GM21515 (cell line): ENCODE measurements at regions not wholly inside any gene's neighbourhood (a gene's known extent, or its start where the extent isn't known, plus 50 kb on each side); places are given as distances from the start of the nearest gene placed in this dataset.

Experiments used
- ATAC-seq: cut with Tn5 transposase; IDR thresholded peaks from one replicate; pipeline ENCODE4 v1.9.1; 2021; ENCODE audit not compliant: unreplicated experiment

- no peak for ATAC-seq
Observed at GRCh38 chr2:145849466-145849865, 1329.5 kb upstream of the ZEB2 start.

- no peak for ATAC-seq
Observed at GRCh38 chr2:145846982-145847381, 1327.1 kb upstream of the ZEB2 start.

GRCh38 chr2:145845923-145846322 is 1326.0 kb upstream of the ZEB2 start:
- no peak for ATAC-seq

- ATAC-seq, result no peak
Observed at GRCh38 chr2:145845207-145845894, 1325.4 kb upstream of the ZEB2 start.

- no peak for ATAC-seq
Observed at GRCh38 chr2:145841973-145842372, 1322.1 kb upstream of the ZEB2 start.

- no peak for ATAC-seq
Observed at GRCh38 chr2:145836986-145837385, 1317.1 kb upstream of the ZEB2 start.

GRCh38 chr2:145835665-145836064 is 1315.7 kb upstream of the ZEB2 start:
- ATAC-seq, result no peak

- ATAC-seq, result no peak
Observed at GRCh38 chr2:145832681-145833080, 1312.8 kb upstream of the ZEB2 start.

GRCh38 chr2:145829931-145830330 is 1310.0 kb upstream of the ZEB2 start:
- ATAC-seq, result no peak

GRCh38 chr2:145827235-145827634 is 1307.3 kb upstream of the ZEB2 start:
- ATAC-seq, result no peak

GRCh38 chr2:145824384-145824783 is 1304.5 kb upstream of the ZEB2 start:
- ATAC-seq, result no peak

- no peak for ATAC-seq
Observed at GRCh38 chr2:145822892-145823534, 1303.1 kb upstream of the ZEB2 start.

- no peak for ATAC-seq
Observed at GRCh38 chr2:145820651-145821050, 1300.7 kb upstream of the ZEB2 start.

GRCh38 chr2:145818890-145819504 is 1299.1 kb upstream of the ZEB2 start:
- ATAC-seq, result no peak

- ATAC-seq, result no peak
Observed at GRCh38 chr2:145815933-145816332, 1296.0 kb upstream of the ZEB2 start.

GRCh38 chr2:145813481-145813880 is 1293.6 kb upstream of the ZEB2 start:
- ATAC-seq, result no peak

- ATAC-seq, result no peak
Observed at GRCh38 chr2:145812165-145812554, 1292.2 kb upstream of the ZEB2 start.

GRCh38 chr2:145811276-145812164 is 1291.6 kb upstream of the ZEB2 start:
- no peak for ATAC-seq

- no peak for ATAC-seq
Observed at GRCh38 chr2:145807968-145808367, 1288.0 kb upstream of the ZEB2 start.

- ATAC-seq, result no peak
Observed at GRCh38 chr2:145807554-145807953, 1287.6 kb upstream of the ZEB2 start.

GRCh38 chr2:145806546-145806945 is 1286.6 kb upstream of the ZEB2 start:
- ATAC-seq, result no peak
